CD4-positive, alpha-beta T cell (primary cell): ENCODE measurements at regions not wholly inside any gene's neighbourhood (a gene's known extent, or its start where the extent isn't known, plus 50 kb on each side); places are given as distances from the start of the nearest gene placed in this dataset.

Source experiments
- ATAC-seq: fragments of 200-7000 bp; cut with Tn5 transposase; one replicate; pipeline ENCODE4 v1.10.0; 2022; ENCODE audit warnings: mild to moderate bottlenecking; ENCODE audit not compliant: poor library complexity
- CTCF ChIA-PET: fragments of 350-600 bp; sonication (Branson Sonifier 250); formaldehyde crosslinking; loops from one replicate; lab custom pipeline; 2021; ENCODE audit warnings: antibody characterized with exemption, inconsistent platforms; lab: Charles Lee
- POLR2A ChIA-PET: fragments of 350-600 bp; sonication (Branson Sonifier 250); formaldehyde crosslinking; loops from one replicate; lab custom pipeline; 2021; ENCODE audit warnings: antibody characterized with exemption, inconsistent platforms; lab: Charles Lee
- DNase-seq, 14 experiments: peaks; one replicate each; pipeline ENCODE4 v3.0.0-alpha.2; 2013 to 2020; ENCODE audit warnings: mixed read lengths in 2 of 14
- H3K27ac ChIP-seq, 2 donors: one replicate each; pipeline versions ENCODE4 v1.5.1 to v1.7.0; 2013; ENCODE audit warnings: low read length in 2 of 2, low read depth in 1 of 2, mild to moderate bottlenecking in 1 of 2
- H3K27me3 ChIP-seq, 2 experiments: 1 replicate in 1 of 2; 2 replicates in 1 of 2; pipeline versions ENCODE4 v1.6.1 to v1.7.0; 2013; ENCODE audit warnings: low read length in 2 of 2, control low read depth in 1 of 2, mild to moderate bottlenecking in 1 of 2, moderate library complexity in 1 of 2; ENCODE audit not compliant: insufficient read depth in 2 of 2, control insufficient read depth in 1 of 2
- H3K36me3 ChIP-seq: one replicate; pipeline ENCODE4 v1.6.1; 2013; ENCODE audit warnings: low read length, control low read depth; ENCODE audit not compliant: insufficient read depth
- H3K4me1 ChIP-seq: one replicate; pipeline ENCODE4 v1.6.1; 2013; ENCODE audit warnings: low read length, control low read depth; ENCODE audit not compliant: insufficient read depth
- H3K4me3 ChIP-seq: one replicate; pipeline ENCODE4 v1.5.1; 2013; ENCODE audit warnings: mild to moderate bottlenecking, low read length, moderate library complexity
- H3K9me3 ChIP-seq, 2 experiments: 1 replicate in 1 of 2; 2 replicates in 1 of 2; pipeline versions ENCODE4 v1.6.1 to v1.7.0; 2013; ENCODE audit warnings: low read length in 2 of 2, mild to moderate bottlenecking in 2 of 2, control low read depth in 1 of 2, moderate library complexity in 1 of 2; ENCODE audit not compliant: control insufficient read depth in 1 of 2, insufficient read depth in 1 of 2
- H3K27ac Mint-ChIP-seq: one replicate; pipeline ENCODE4 v1.8.0; 2020; ENCODE audit warnings: mixed read lengths
- H3K27me3 Mint-ChIP-seq: one replicate; pipeline ENCODE4 v1.8.0; 2021; ENCODE audit warnings: mixed read lengths
- H3K36me3 Mint-ChIP-seq: one replicate; pipeline ENCODE4 v1.8.0; 2021; ENCODE audit warnings: low read depth, mixed read lengths
- H3K4me1 Mint-ChIP-seq: one replicate; pipeline ENCODE4 v1.8.0; 2021; ENCODE audit warnings: low read depth, mixed read lengths
- H3K4me3 Mint-ChIP-seq: one replicate; pipeline ENCODE4 v1.8.0; 2020; ENCODE audit warnings: mild to moderate bottlenecking, mixed read lengths
- H3K9me3 Mint-ChIP-seq: one replicate; pipeline ENCODE4 v1.8.0; 2020; ENCODE audit warnings: mixed read lengths
- CTCF ChIP-seq: fragments of 200-600 bp; IDR thresholded peaks from one replicate; pipeline ENCODE4 v1.8.0; 2022; ENCODE audit warnings: antibody characterized with exemption, mild to moderate bottlenecking
- intact Hi-C, 2 experiments: fragments of 100-400 bp; cut with DNase I in 1 of 2; cut with micrococcal nuclease in 1 of 2; formaldehyde crosslinking; loops; one replicate each; pipeline versions ENCODE4 v1.15.1 to v1.9.0; 2023 to 2025; cut with DNase I, micrococcal nuclease

- H3K9me3 ChIP-seq = peaks cover 0 to 2% of the 10 kb centered on the region in 2 experiments
- Mint-ChIP-seq H3K4me3 (no peak overlapping the region), H3K9me3 (no peaks in the 10 kb centered on the region), H3K36me3 (no peaks in the 10 kb centered on the region), H3K27me3 (no peaks in the 10 kb centered on the region), H3K4me1 (no peaks in the 10 kb centered on the region), H3K27ac (no peak overlapping the region)
- no peak overlapping the region for H3K4me3 ChIP-seq
- no peak overlapping the region for H3K27ac ChIP-seq
- H3K36me3 ChIP-seq = no peaks in the 10 kb centered on the region
- POLR2A ChIA-PET = no interaction called here
- no peak for ATAC-seq
- H3K27me3 ChIP-seq = no peaks in the 10 kb centered on the region
- no peak for DNase-seq
- no peak for TF ChIP-seq CTCF
- no peaks in the 10 kb centered on the region for H3K4me1 ChIP-seq
- CTCF ChIA-PET = no interaction called here
- intact Hi-C loops = no loop called here
Observed at GRCh38 chr9:87431837-87432236, 65.8 kb upstream of the DAPK1 start.

GRCh38 chr9:87433853-87434252 lies 63.8 kb upstream of the DAPK1 start:
- no peaks in the 10 kb centered on the region for H3K9me3 ChIP-seq
- no peak overlapping the region for H3K4me3 ChIP-seq
- H3K27ac ChIP-seq = no peak overlapping the region
- H3K4me3 Mint-ChIP-seq = no peak overlapping the region
- no peaks in the 10 kb centered on the region for H3K36me3 ChIP-seq
- no peaks in the 10 kb centered on the region for H3K27me3 ChIP-seq
- ChIA-PET POLR2A (no interaction called here), CTCF (no interaction called here)
- ATAC-seq = no peak
- H3K4me1 ChIP-seq = no peaks in the 10 kb centered on the region
- intact Hi-C loops = no loop called here
- no peak for DNase-seq
- no peaks in the 10 kb centered on the region for H3K27me3 Mint-ChIP-seq
- no peak overlapping the region for H3K27ac Mint-ChIP-seq
- H3K9me3 Mint-ChIP-seq = no peaks in the 10 kb centered on the region
- TF ChIP-seq CTCF = no peak
- H3K36me3 Mint-ChIP-seq = no peaks in the 10 kb centered on the region
- H3K4me1 Mint-ChIP-seq = no peaks in the 10 kb centered on the region

DNA sequence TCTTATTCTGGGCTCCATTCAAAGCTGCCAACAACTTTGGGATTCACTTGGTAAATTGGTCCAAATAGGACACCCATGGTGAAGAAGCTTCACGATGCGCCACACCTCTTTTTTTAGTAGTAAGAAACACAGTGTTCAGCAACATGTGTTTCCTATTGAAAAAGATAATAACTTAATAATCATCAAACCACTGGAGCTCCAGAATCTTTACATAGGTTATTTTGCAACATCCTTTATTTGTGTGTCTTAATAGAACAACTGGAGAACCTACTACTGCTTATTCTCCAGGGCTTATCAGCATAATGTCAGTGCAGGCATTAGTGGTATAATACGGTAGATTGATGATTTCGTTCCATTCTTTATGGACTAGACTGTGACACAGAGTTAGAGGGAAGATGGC lies 63.3 kb upstream of the DAPK1 start:
- H3K4me1 ChIP-seq = no peaks in the 10 kb centered on the region
- no peaks in the 10 kb centered on the region for H3K9me3 Mint-ChIP-seq
- intact Hi-C loops = no loop called here

More for the DNA sequence above, 63.3 kb upstream of the DAPK1 start:
- Mint-ChIP-seq H3K27ac (no peak overlapping the region), H3K36me3 (no peaks in the 10 kb centered on the region), H3K27me3 (no peaks in the 10 kb centered on the region), H3K4me3 (no peak overlapping the region), H3K4me1 (no peaks in the 10 kb centered on the region)
- DNase-seq (no peak), ATAC-seq (no peak)
- no peak for TF ChIP-seq CTCF
- Histone ChIP-seq H3K36me3 (no peaks in the 10 kb centered on the region), H3K9me3 (no peaks in the 10 kb centered on the region), H3K27ac (no peak overlapping the region), H3K4me3 (no peak overlapping the region), H3K27me3 (no peaks in the 10 kb centered on the region)
- ChIA-PET POLR2A (no interaction called here), CTCF (interaction anchor here (0.6 kb wide), 1 partner anchor 33 kb away, joined by 3 read pairs; no protein-coding TSS in a partner anchor)
